Omental fat pad (tissue), 3 donors: ENCODE measurements at regions not wholly inside any gene's neighbourhood (a gene's known extent, or its start where the extent isn't known, plus 50 kb on each side); places are given as distances from the start of the nearest gene placed in this dataset. TPM values are rescaled to one million over a fixed set of nuclear protein-coding genes. Genes with fewer than 3 reads are reported as not detected.
"Not testable (repeated sequence)": the region's sequence is repeated elsewhere in the genome, so short reads cannot be mapped to it uniquely, and the experiment has no call there.

Experiments used
- ATAC-seq: fragments of 150-250 bp; one replicate; pipeline ENCODE4 v1.9.1; 2016; ENCODE audit warnings: mild to moderate bottlenecking, moderate library complexity; ENCODE audit not compliant: low FRiP score
- DNase-seq: peaks from one replicate; pipeline ENCODE4 v3.0.0-alpha.2; 2019; ENCODE audit warnings: low spot score
- CTCF ChIP-seq, 3 donors: fragments of 450-650 bp; IDR thresholded peaks; one replicate each; pipeline ENCODE4 v1.5.1; 2016 to 2017; ENCODE audit warnings: antibody characterized with exemption in 3 of 3, mild to moderate bottlenecking in 3 of 3, moderate library complexity in 2 of 3
- small RNA-seq: library from RNA; depleted of rRNA; stranded (forward); fragments of <200 nt; gene quantifications from one replicate; pipeline ENCODE3, GENCODE V24; 2016

DNA sequence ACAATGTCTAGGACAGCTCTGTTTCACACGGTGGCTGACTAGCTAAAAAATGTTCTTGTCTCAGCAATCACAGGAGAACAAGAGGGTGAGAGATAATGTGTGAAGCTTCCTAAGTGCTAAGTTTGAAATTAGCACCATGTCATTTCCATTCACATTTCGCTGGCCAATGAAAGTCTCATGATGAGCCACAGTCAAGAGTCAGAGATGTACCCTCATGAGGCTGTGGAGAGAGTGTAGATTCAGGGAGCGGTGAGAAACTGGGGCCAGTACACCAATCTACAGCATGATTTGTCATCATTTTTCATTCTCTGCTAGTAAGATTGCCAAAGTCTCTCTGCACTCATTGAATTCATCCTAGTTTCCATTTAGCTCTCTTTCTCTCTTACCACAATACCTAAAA is 97.9 kb downstream of the FAM72B start:
- not testable (repeated sequence) for ATAC-seq, DNase-seq

DNA sequence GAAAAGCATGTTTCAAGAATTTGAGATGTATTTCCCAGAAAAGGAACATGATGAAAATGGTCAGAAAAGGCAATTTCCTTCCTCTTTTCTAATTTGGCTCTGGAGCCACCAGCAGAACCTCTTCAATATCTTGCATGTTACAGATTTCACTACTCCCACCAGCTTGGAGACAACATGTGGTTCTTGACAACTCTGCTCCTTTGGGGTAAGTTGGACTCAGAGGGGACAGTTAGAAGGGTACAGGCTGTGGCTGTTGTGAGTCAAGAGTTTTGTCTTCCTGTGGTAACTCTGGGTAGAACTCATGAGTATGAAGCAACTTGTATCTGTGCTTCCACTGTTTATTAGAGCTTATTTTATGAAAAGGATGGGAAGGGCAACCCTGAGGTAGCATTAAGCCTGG is 96.9 kb downstream of the FAM72B start:
- ATAC-seq, DNase-seq: not testable (repeated sequence)

DNA sequence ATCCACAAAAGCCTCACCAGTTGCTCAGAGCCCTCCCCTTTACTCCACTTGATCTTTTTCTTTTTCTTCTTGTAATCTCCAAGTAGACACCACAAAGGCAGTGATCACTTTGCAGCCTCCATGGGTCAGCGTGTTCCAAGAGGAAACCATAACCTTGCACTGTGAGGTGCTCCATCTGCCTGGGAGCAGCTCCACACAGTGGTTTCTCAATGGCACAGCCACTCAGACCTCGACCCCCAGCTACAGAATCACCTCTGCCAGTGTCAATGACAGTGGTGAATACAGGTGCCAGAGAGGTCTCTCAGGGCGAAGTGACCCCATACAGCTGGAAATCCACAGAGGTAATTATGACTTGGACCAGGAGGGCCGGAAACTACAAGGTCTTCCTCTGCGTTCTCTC is 95.6 kb downstream of the FAM72B start:
- not testable (repeated sequence) for ATAC-seq, DNase-seq

DNA sequence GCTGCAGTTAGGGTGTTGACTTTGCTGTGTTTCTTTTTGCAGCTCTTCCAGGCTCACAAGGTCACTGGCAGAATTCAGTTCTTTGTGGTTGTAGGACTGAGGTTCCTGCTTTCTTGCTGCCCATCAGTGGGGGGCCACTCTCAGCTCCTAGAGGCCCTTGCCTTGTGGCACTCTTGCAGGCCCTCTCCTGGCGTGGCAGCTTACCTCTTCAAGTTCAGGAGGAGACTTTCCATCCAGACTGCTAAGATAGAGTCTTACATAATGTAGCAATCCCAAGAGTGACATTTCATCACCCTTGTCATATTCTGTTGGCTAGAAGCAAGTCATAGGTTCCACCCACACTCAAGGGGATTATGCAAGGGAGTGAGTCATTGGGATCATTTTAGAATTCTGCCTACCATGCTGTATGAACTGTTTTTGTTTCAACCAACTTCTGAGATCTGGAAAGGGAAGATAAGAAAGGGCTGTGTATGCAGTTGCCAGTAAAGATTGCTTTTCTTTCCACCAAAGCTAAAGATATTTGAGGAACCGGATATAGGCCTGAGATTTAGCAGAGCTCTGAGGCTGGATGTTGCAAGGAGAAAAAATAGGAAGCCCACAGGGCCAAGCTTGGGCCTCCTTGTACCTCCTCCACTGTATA is 91.7 kb downstream of the FAM72B start:
- peak; percentile 37 for ATAC-seq

DNA sequence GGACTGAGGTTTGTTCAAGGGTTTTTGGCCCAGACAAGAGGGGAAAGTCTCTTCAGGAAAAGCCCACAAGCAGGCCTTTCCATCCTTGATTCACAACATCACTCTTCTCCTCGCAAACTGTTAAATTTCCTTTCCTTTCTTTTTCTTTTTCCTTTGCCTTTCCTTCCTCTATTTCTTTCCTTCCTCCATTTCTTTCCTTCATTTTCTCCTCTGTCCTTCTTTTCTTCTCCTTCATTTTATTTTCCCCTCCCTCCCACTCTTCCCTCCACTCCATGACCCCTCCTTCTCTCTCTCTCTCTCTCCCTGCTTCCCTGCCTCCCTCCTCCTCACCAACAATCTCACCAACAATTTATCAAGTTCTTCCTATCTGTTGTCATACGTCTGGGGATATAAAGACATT is 89.1 kb downstream of the FAM72B start:
- DNase-seq, ATAC-seq: not testable (repeated sequence)

More for the DNA sequence above, 91.7 kb downstream of the FAM72B start:
- not testable (repeated sequence) for DNase-seq

DNA sequence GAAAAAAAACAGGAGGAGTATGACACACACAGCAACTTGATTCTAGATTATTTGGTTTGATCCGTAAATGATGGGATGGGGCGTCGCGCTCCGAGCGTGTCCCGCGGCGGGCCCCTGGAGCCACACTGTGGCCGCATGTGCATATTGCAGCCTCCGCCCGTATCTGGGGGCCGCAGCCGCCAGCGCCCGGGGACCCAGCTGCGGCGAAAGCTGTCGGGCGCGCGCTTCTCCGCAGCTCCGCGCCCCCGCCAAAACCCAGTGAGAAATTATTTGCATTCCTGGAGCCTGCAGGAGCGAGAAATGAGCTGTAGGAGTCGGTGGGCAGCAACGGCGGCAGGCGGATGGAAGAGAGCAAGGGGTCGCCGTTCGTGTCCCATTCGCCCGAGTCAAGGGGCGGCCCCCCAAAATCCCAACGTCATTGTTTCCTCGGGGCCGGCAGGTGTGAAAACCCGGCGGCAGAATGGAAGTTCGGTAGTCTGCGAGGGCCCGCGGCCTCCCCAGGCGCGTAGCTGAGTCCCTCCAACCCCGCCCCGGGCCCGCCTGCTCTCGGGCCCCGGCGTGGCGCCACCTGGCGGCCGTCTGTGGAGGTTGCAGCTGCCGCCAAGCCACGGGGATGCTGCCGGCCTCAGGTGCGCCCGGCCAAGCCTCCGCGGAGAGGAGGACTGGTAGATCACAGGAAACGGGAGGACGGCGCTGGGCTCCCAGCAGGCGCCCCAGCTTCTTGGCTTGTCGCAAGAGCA is 86.8 kb downstream of the FAM72B start:
- peak; percentile 70 for DNase-seq
- peak in 2 of 3 donors; percentile 32 to 54 for TF ChIP-seq CTCF (IDR thresholded peaks at IDR 0.05)
- ATAC-seq = peak; percentile 96

DNA sequence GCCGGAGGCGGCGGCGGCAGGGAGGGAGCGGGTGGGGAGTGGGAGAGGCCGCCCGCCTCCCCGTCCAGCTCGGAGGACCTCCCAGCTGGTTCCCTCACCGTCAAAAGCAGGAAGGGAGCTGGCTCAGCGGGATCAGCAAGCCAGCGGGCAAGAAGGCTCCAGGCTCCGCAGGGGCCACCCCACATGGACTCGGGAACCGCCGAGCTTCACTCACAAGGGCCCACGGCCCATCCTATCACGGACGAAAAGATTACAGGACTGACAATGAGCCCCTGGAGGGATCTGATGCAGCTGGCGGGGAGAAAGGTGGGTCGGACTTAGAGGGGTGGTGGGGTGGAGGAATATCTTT is 86.3 kb downstream of the FAM72B start:
- ATAC-seq = peak; percentile 37
- DNase-seq = not testable (repeated sequence)

GRCh38 chr1:121109025-121109424 is 75.1 kb downstream of the FAM72B start:
- not testable (repeated sequence) for ATAC-seq, DNase-seq

- DNase-seq, ATAC-seq: not testable (repeated sequence)
These were observed 67.4 kb downstream of the FAM72B start for GRCh38 chr1:121116522-121117297.

GRCh38 chr1:121117298-121117611 is 66.9 kb downstream of the FAM72B start:
- DNase-seq = not testable (repeated sequence)
- peak; percentile 92 for ATAC-seq

GRCh38 chr1:121117622-121118479 is 66.3 kb downstream of the FAM72B start:
- peak; percentile 55 for ATAC-seq
- not testable (repeated sequence) for DNase-seq

Small RNAs in the stretch of these regions (small RNA-seq; reads per million reads assigned to genes)
- gene RF00003 = not detected
- gene RNVU1-4 = not detected
